Trophoblast cell (in vitro differentiated cells and primary cell): ENCODE measurements at regions not wholly inside any gene's neighbourhood (a gene's known extent, or its start where the extent isn't known, plus 50 kb on each side); places are given as distances from the start of the nearest gene placed in this dataset.

ENCODE experiments used
- DNase-seq, 2 donors: peaks; one replicate each; pipeline ENCODE4 v3.0.0-alpha.2; 2016
- H2AFZ ChIP-seq: 2 replicates; pipeline ENCODE4 v1.6.1; 2013; ENCODE audit warnings: low read length, moderate library complexity, mild to moderate bottlenecking; ENCODE audit not compliant: insufficient read depth, poor library complexity
- H2AK5ac ChIP-seq: 2 replicates; pipeline ENCODE4 v1.6.1; 2013; ENCODE audit warnings: mild to moderate bottlenecking, low read length
- H2BK120ac ChIP-seq: 2 replicates; pipeline ENCODE4 v1.6.1; 2013; ENCODE audit warnings: low read length, mild to moderate bottlenecking, moderate library complexity; ENCODE audit not compliant: insufficient read depth, poor library complexity
- H2BK12ac ChIP-seq: 2 replicates; pipeline ENCODE4 v1.6.1; 2013; ENCODE audit warnings: mild to moderate bottlenecking, low read length, moderate library complexity
- H2BK5ac ChIP-seq: 2 replicates; pipeline ENCODE4 v1.6.1; 2013; ENCODE audit warnings: low read length, low read depth, moderate library complexity, mild to moderate bottlenecking; ENCODE audit not compliant: poor library complexity
- H3K14ac ChIP-seq: 2 replicates; pipeline ENCODE4 v1.6.1; 2013; ENCODE audit warnings: mild to moderate bottlenecking, low read length
- H3K18ac ChIP-seq: 2 replicates; pipeline ENCODE4 v1.6.1; 2013; ENCODE audit warnings: mild to moderate bottlenecking, low read length
- H3K23ac ChIP-seq: 2 replicates; pipeline ENCODE4 v1.6.1; 2013; ENCODE audit warnings: low read length
- H3K27ac ChIP-seq: 2 replicates; pipeline ENCODE4 v1.5.1; 2013; ENCODE audit warnings: low read depth, mild to moderate bottlenecking, inconsistent platforms, low read length, moderate library complexity
- H3K27me3 ChIP-seq: 2 replicates; pipeline ENCODE4 v1.6.1; 2013; ENCODE audit warnings: inconsistent platforms, mild to moderate bottlenecking, low read length, moderate library complexity; ENCODE audit not compliant: insufficient read depth
- H3K36me3 ChIP-seq, 2 experiments: 1 replicate in 1 of 2; 2 replicates in 1 of 2; pipeline ENCODE4 v1.6.1; 2013; ENCODE audit warnings: low read length in 2 of 2, mild to moderate bottlenecking in 2 of 2, moderate library complexity in 1 of 2; ENCODE audit not compliant: insufficient read depth in 2 of 2, control insufficient read depth in 1 of 2
- H3K4ac ChIP-seq: 2 replicates; pipeline ENCODE4 v1.6.1; 2013; ENCODE audit warnings: low read depth, mild to moderate bottlenecking, low read length, moderate library complexity
- H3K4me1 ChIP-seq, 2 experiments: 1 replicate in 1 of 2; 2 replicates in 1 of 2; pipeline ENCODE4 v1.6.1; 2013; ENCODE audit warnings: low read length in 2 of 2, mild to moderate bottlenecking in 2 of 2, moderate library complexity in 1 of 2; ENCODE audit not compliant: insufficient read depth in 2 of 2, control insufficient read depth in 1 of 2
- H3K4me2 ChIP-seq: 2 replicates; pipeline ENCODE4 v1.6.1; 2013; ENCODE audit warnings: inconsistent platforms, mild to moderate bottlenecking, low read length, moderate library complexity
- H3K4me3 ChIP-seq: 2 replicates; pipeline ENCODE4 v1.5.1; 2013; ENCODE audit warnings: mild to moderate bottlenecking, low read depth, low read length, inconsistent platforms
- H3K79me1 ChIP-seq: one replicate; pipeline ENCODE4 v1.6.1; 2013; ENCODE audit warnings: low read length
- H3K79me2 ChIP-seq: 2 replicates; pipeline ENCODE4 v1.6.1; 2013; ENCODE audit warnings: low read length, mild to moderate bottlenecking; ENCODE audit not compliant: control insufficient read depth, insufficient read depth, poor library complexity
- H3K9ac ChIP-seq: 2 replicates; pipeline ENCODE4 v1.6.1; 2013; ENCODE audit warnings: mild to moderate bottlenecking, low read length
- H3K9me3 ChIP-seq: 2 replicates; pipeline ENCODE4 v1.6.1; 2013; ENCODE audit warnings: low read depth, mild to moderate bottlenecking, control low read depth, inconsistent platforms, low read length; ENCODE audit not compliant: insufficient read depth
- H4K12ac ChIP-seq: 2 replicates; pipeline ENCODE4 v1.6.1; 2013; ENCODE audit warnings: low read depth, mild to moderate bottlenecking, low read length, moderate library complexity
- H4K8ac ChIP-seq: 2 replicates; pipeline ENCODE4 v1.6.1; 2013; ENCODE audit warnings: low read depth, mild to moderate bottlenecking, low read length, moderate library complexity
- H4K91ac ChIP-seq: one replicate; pipeline ENCODE4 v1.6.1; 2013; ENCODE audit warnings: low read depth, mild to moderate bottlenecking, low read length, moderate library complexity
- WGBS: extraction: QIAGEN DNeasy Blood & Tissue Kit; methylation state at CpG from one replicate; pipeline ENCODE4 v1.1.7; 2013; ENCODE audit warnings: missing lambda C conversion rate; ENCODE audit not compliant: insufficient read length, insufficient coverage; ENCODE audit errors: extremely low coverage; 5-methylcytosine and 5-hydroxymethylcytosine counted together

- Histone ChIP-seq H2BK12ac (no peak overlapping the region), H3K9ac (no peak overlapping the region), H3K79me2 (no peaks in the 10 kb centered on the region), H3K18ac (no peak overlapping the region), H3K36me3 (no peaks in the 10 kb centered on the region), H3K23ac (no peak overlapping the region), H4K12ac (no peak overlapping the region), H3K4me2 (no peak overlapping the region), H4K91ac (no peak overlapping the region), H3K79me1 (no peaks in the 10 kb centered on the region), H2BK120ac (no peak overlapping the region), H3K4ac (no peak overlapping the region), H2AFZ (no peak overlapping the region), H3K4me3 (no peak overlapping the region), H2BK5ac (no peak overlapping the region), H3K9me3 (no peaks in the 10 kb centered on the region), H3K27me3 (no peaks in the 10 kb centered on the region), H2AK5ac (no peak overlapping the region), H4K8ac (no peak overlapping the region), H3K4me1 (no peaks in the 10 kb centered on the region), H3K14ac (no peak overlapping the region), H3K27ac (no peak overlapping the region)
- no CpG with 5 or more reads among the region's 1 CpG for WGBS
- DNase-seq = no peak
These were observed 287.1 kb upstream of the ADGRL4 start for GRCh38 chr1:79293611-79294010.

GRCh38 chr1:79290927-79291474 is 284.5 kb upstream of the ADGRL4 start:
- no peak overlapping the region for H3K23ac ChIP-seq
- H4K91ac ChIP-seq = no peak overlapping the region
- H3K27me3 ChIP-seq = no peaks in the 10 kb centered on the region
- no peak overlapping the region for H2BK12ac ChIP-seq
- H3K9ac ChIP-seq = no peak overlapping the region
- no peak overlapping the region for H3K14ac ChIP-seq
- no peaks in the 10 kb centered on the region for H3K79me2 ChIP-seq
- no peaks in the 10 kb centered on the region for H3K9me3 ChIP-seq
- H2BK120ac ChIP-seq = no peak overlapping the region
- H3K4me3 ChIP-seq = no peak overlapping the region
- no peak overlapping the region for H3K4ac ChIP-seq
- no peak overlapping the region for H4K12ac ChIP-seq
- H2AFZ ChIP-seq = no peak overlapping the region
- no peak overlapping the region for H3K4me2 ChIP-seq
- no CpG with 5 or more reads among the region's 7 CpGs for WGBS
- no peaks in the 10 kb centered on the region for H3K4me1 ChIP-seq
- H3K18ac ChIP-seq = no peak overlapping the region
- H4K8ac ChIP-seq = no peak overlapping the region
- H3K36me3 ChIP-seq = no peaks in the 10 kb centered on the region
- no peak for DNase-seq
- no peak overlapping the region for H2BK5ac ChIP-seq
- H2AK5ac ChIP-seq = no peak overlapping the region
- no peak overlapping the region for H3K27ac ChIP-seq
- H3K79me1 ChIP-seq = no peaks in the 10 kb centered on the region

DNA sequence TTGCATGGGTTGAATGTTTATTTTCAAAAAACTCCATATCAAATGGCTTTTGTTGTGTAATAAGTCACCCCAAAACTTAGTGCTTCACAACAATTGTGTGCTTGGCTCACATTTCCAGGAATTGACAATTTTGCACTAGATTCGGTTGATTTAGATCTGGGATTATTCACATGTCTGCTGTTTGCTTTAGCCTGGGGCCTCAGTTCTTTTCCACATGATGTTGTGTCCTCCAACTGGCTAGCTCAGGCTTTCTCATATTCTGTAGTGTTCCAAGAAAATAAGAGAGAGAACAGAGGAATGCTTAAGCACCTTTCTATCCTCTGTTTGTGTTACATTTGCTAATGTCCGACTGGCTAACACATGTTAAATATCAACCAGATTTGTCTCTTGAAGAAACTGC is 281.5 kb upstream of the ADGRL4 start:
- Histone ChIP-seq H2BK12ac (no peak overlapping the region), H3K79me1 (no peaks in the 10 kb centered on the region), H4K91ac (no peak overlapping the region), H2BK5ac (no peak overlapping the region), H3K79me2 (no peaks in the 10 kb centered on the region), H3K18ac (no peak overlapping the region), H3K4ac (no peak overlapping the region), H2AFZ (no peak overlapping the region), H3K27me3 (no peaks in the 10 kb centered on the region), H3K27ac (no peak overlapping the region), H3K9me3 (no peaks in the 10 kb centered on the region), H2BK120ac (no peak overlapping the region), H3K4me1 (no peaks in the 10 kb centered on the region), H3K14ac (no peak overlapping the region), H4K12ac (no peak overlapping the region), H3K4me3 (no peak overlapping the region), H3K9ac (no peak overlapping the region), H3K36me3 (no peaks in the 10 kb centered on the region), H3K4me2 (no peak overlapping the region), H4K8ac (no peak overlapping the region), H3K23ac (no peak overlapping the region), H2AK5ac (no peak overlapping the region)
- WGBS = no CpG with 5 or more reads among the region's 2 CpGs
- DNase-seq = no peak

DNA sequence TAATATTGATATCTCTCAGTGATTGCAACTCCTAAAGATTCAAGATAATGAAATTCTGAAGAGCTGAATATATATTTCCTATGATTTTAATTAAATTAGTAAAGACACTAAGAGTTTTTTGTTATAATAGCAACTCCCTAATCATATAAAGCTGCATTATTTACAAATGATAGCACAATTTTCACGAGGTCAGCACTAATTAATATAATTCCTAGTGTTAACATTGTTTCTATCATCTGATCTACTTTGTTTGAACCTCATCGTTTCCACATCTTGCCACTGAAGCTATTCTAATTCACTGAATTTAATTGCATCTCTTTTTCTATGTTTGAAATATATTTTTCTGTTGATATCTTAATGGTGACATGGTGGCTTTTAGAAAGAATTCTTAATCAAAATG is 279.1 kb upstream of the ADGRL4 start:
- no peaks in the 10 kb centered on the region for H3K27me3 ChIP-seq
- no peak overlapping the region for H3K4ac ChIP-seq
- WGBS = no CpG with 5 or more reads among the region's 2 CpGs
- no peaks in the 10 kb centered on the region for H3K79me1 ChIP-seq
- H2AK5ac ChIP-seq = no peak overlapping the region
- H3K4me1 ChIP-seq = no peaks in the 10 kb centered on the region
- no peak overlapping the region for H4K8ac ChIP-seq
- no peak overlapping the region for H3K18ac ChIP-seq
- H3K79me2 ChIP-seq = no peaks in the 10 kb centered on the region
- H3K27ac ChIP-seq = no peak overlapping the region
- no peak overlapping the region for H3K9ac ChIP-seq
- no peak overlapping the region for H2AFZ ChIP-seq
- no peaks in the 10 kb centered on the region for H3K9me3 ChIP-seq
- H3K36me3 ChIP-seq = no peaks in the 10 kb centered on the region
- no peak overlapping the region for H3K4me2 ChIP-seq
- H2BK5ac ChIP-seq = no peak overlapping the region
- H4K91ac ChIP-seq = no peak overlapping the region
- H2BK12ac ChIP-seq = no peak overlapping the region
- no peak overlapping the region for H3K14ac ChIP-seq
- H2BK120ac ChIP-seq = no peak overlapping the region
- no peak for DNase-seq
- no peak overlapping the region for H4K12ac ChIP-seq
- H3K23ac ChIP-seq = no peak overlapping the region
- no peak overlapping the region for H3K4me3 ChIP-seq
